Gastroesophageal sphincter (tissue), 4 donors: ENCODE measurements at regions not wholly inside any gene's neighbourhood (a gene's known extent, or its start where the extent isn't known, plus 50 kb on each side); places are given as distances from the start of the nearest gene placed in this dataset.

Experiments
- ATAC-seq: fragments of 150-250 bp; one replicate; pipeline ENCODE4 v1.9.1; 2016; ENCODE audit warnings: mild to moderate bottlenecking, moderate library complexity
- H3K27ac ChIP-seq, 4 donors: fragments of 200-600 bp; sonication (generic) in 3 of 4; 1 replicate in 3 of 4; 2 replicates in 1 of 4; pipeline ENCODE4 v1.5.1; 2016 to 2019
- H3K27me3 ChIP-seq: fragments of 200-600 bp; sonication (generic); one replicate; pipeline ENCODE4 v1.5.1; 2019
- H3K36me3 ChIP-seq, 2 donors: fragments of 200-600 bp; sonication (generic); one replicate each; pipeline ENCODE4 v1.5.1; 2019; ENCODE audit warnings: control low read depth in 1 of 2
- H3K4me1 ChIP-seq, 3 donors: fragments of 200-600 bp; sonication (generic); 1 replicate in 2 of 3; 2 replicates in 1 of 3; pipeline ENCODE4 v1.5.1; 2016 to 2019; ENCODE audit warnings: control low read depth in 2 of 3
- H3K4me3 ChIP-seq, 2 donors: fragments of 200-600 bp; sonication (generic); one replicate each; pipeline ENCODE4 v1.5.1; 2019; ENCODE audit warnings: mild to moderate bottlenecking in 1 of 2, moderate library complexity in 1 of 2
- H3K9me3 ChIP-seq, 3 donors: fragments of 200-600 bp; sonication (generic); one replicate each; pipeline ENCODE4 v1.5.1; 2017 to 2019; ENCODE audit warnings: control low read depth in 2 of 3
- EP300 ChIP-seq: sonication (generic); formaldehyde crosslinking; IDR thresholded peaks from one replicate; pipeline ENCODE4 v1.6.1; 2017; ENCODE audit warnings: antibody characterized with exemption, mild to moderate bottlenecking
- POLR2A ChIP-seq, 2 donors: fragments of 450-650 bp; IDR thresholded peaks; one replicate each; pipeline ENCODE4 v1.6.1; 2017; ENCODE audit warnings: antibody characterized with exemption in 2 of 2, mild to moderate bottlenecking in 2 of 2, moderate library complexity in 1 of 2
- POLR2AphosphoS5 ChIP-seq: sonication (generic); formaldehyde crosslinking; IDR thresholded peaks from one replicate; pipeline ENCODE4 v1.6.1; 2017; ENCODE audit warnings: antibody characterized with exemption
- WGBS, 2 donors: methylation state at CpG; one replicate each; pipeline ENCODE4 v1.1.5; 2018; ENCODE audit warnings: low coverage in 1 of 2; 5-methylcytosine and 5-hydroxymethylcytosine counted together
- TF ChIP-seq, protein P1 (sequence below), 4 experiments: fragments of 200-600 bp in 2 of 4; fragments of 450-650 bp in 2 of 4; sonication (generic) in 1 of 4; IDR thresholded peaks; one replicate each; pipeline ENCODE4 v1.5.1; 2017 to 2019; ENCODE audit warnings: antibody characterized with exemption in 4 of 4, mild to moderate bottlenecking in 2 of 4, moderate library complexity in 2 of 4

GRCh38 chr11:64500176-64501013 lies 55.3 kb upstream of the SLC22A11 start:
- no peak overlapping the region for H3K27ac ChIP-seq
- no peak for ATAC-seq
- peaks cover 66% of the 10 kb centered on the region for H3K27me3 ChIP-seq
- H3K4me1 ChIP-seq, result no peaks in the 10 kb centered on the region
- H3K4me3 ChIP-seq, result no peak overlapping the region
- peaks cover 0 to 15% (median 0%) of the 10 kb centered on the region in 3 donors for H3K9me3 ChIP-seq
- 65 to 77% methylated on average over 7 to 24 of the region's 28 CpGs for WGBS, 2 donors
- TF ChIP-seq, protein P1, sequence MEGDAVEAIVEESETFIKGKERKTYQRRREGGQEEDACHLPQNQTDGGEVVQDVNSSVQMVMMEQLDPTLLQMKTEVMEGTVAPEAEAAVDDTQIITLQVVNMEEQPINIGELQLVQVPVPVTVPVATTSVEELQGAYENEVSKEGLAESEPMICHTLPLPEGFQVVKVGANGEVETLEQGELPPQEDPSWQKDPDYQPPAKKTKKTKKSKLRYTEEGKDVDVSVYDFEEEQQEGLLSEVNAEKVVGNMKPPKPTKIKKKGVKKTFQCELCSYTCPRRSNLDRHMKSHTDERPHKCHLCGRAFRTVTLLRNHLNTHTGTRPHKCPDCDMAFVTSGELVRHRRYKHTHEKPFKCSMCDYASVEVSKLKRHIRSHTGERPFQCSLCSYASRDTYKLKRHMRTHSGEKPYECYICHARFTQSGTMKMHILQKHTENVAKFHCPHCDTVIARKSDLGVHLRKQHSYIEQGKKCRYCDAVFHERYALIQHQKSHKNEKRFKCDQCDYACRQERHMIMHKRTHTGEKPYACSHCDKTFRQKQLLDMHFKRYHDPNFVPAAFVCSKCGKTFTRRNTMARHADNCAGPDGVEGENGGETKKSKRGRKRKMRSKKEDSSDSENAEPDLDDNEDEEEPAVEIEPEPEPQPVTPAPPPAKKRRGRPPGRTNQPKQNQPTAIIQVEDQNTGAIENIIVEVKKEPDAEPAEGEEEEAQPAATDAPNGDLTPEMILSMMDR (IDR thresholded peaks at IDR 0.05), result no peak
- no peak for TF ChIP-seq POLR2A (IDR thresholded peaks at IDR 0.05)
- TF ChIP-seq POLR2AphosphoS5, result no peak
- no peak for TF ChIP-seq EP300
- H3K36me3 ChIP-seq, result no peaks in the 10 kb centered on the region

DNA sequence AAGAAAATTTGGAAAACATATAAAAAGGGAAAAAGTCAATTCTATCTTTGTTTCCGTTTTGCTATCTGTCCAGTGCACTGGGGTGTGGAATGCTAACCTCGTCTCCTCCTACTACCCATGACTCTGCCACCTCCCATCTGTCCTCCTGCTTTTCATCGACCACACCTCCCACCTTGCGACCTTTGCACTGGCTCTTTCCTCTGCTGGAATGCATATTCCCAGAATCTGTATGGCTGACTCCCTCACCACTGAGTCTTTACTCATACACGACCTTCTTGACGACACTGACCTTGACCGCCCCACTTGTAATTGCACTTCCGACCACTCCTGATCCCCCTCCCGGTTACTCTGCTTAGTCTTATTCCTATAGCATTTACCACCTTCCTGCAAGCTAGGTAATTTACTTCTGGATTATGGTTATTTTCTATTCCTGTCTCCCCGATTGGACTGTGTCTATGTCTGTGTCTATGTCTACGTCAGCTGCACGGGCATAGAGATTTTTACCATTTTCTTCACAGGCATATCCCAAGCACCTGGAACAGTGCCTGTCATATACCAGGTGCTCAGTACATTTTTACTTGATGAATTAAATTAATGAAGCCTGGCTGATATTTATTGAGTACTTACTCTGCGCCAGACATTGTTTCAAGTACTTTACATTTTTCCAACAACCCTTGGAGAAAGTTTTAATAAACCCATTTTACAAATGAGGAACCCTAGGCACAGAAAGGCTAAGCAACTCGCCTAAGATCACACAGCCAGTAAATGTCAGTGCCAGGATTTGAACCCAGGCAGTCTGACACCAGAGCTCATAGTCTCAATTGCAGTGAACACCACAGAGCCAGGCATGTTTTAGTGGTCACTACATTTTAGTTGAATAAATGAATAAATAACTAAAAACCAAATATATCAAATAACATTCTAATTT lies 54.0 kb upstream of the SLC22A11 start:
- no peak for ATAC-seq
- Histone ChIP-seq H3K36me3 (no peaks in the 10 kb centered on the region), H3K4me3 (no peak overlapping the region), H3K27me3 (peaks cover 61% of the 10 kb centered on the region), H3K27ac (no peak overlapping the region), H3K4me1 (no peaks in the 10 kb centered on the region), H3K9me3 (peaks cover 0 to 16% (median 0%) of the 10 kb centered on the region in 3 donors)
- TF ChIP-seq, protein P1 (IDR thresholded peaks at IDR 0.05), result no peak
- TF ChIP-seq POLR2AphosphoS5 (no peak), POLR2A (IDR thresholded peaks at IDR 0.05) (no peak), EP300 (no peak)
- 50 to 55% methylated on average over 4 to 12 of the region's 14 CpGs for WGBS, 2 donors

DNA sequence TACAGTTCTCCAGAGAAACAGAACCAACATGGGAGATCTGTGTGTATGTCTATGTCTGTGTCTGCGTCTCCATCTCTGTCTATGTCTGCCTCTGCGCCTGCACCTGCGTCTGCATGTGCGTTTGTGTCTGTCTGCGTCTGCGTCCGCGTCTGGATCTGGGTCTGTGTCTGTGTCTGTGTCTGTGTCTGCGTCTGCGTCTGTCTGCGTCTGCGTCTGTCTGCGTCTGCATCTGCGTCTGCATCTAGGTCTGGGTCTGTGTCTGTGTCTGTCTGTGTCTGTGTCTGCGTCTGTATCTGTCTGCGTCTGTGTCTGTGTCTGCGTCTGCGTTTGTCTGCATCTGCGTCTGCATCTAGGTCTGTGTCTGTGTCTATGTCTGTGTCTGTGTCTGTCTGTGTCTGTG lies 53.1 kb upstream of the SLC22A11 start:
- Histone ChIP-seq H3K9me3 (peaks cover 0 to 16% (median 0%) of the 10 kb centered on the region in 3 donors), H3K4me1 (no peaks in the 10 kb centered on the region), H3K36me3 (no peaks in the 10 kb centered on the region), H3K27me3 (peaks cover 55% of the 10 kb centered on the region), H3K4me3 (no peak overlapping the region), H3K27ac (no peak overlapping the region)
- WGBS, 2 donors, result 80 to 84% methylated on average over 13 to 19 of the region's 19 CpGs
- TF ChIP-seq POLR2AphosphoS5 (no peak), POLR2A (IDR thresholded peaks at IDR 0.05) (no peak), EP300 (no peak)
- TF ChIP-seq, protein P1 (IDR thresholded peaks at IDR 0.05), result no peak
- no peak for ATAC-seq

GRCh38 chr11:64503186-64503753 lies 52.5 kb upstream of the SLC22A11 start:
- Histone ChIP-seq H3K4me3 (no peak overlapping the region), H3K27me3 (peaks cover 55% of the 10 kb centered on the region), H3K4me1 (no peaks in the 10 kb centered on the region), H3K9me3 (peaks cover 0 to 16% (median 0%) of the 10 kb centered on the region in 3 donors), H3K27ac (no peak overlapping the region), H3K36me3 (no peaks in the 10 kb centered on the region)
- ATAC-seq, result no peak
- TF ChIP-seq EP300 (no peak), POLR2A (IDR thresholded peaks at IDR 0.05) (no peak), POLR2AphosphoS5 (no peak)
- TF ChIP-seq, protein P1 (IDR thresholded peaks at IDR 0.05), result no peak
- 45 to 53% methylated on average over 4 to 5 of the region's 5 CpGs for WGBS, 2 donors
